Fibroblast of skin of right quadriceps (primary cell): ENCODE measurements at regions not wholly inside any gene's neighbourhood (a gene's known extent, or its start where the extent isn't known, plus 50 kb on each side); places are given as distances from the start of the nearest gene placed in this dataset.
"Not testable (repeated sequence)": the region's sequence is repeated elsewhere in the genome, so short reads cannot be mapped to it uniquely, and the experiment has no call there.

Source experiments
- DNase-seq: peaks from one replicate; pipeline ENCODE4 v3.0.0-alpha.2; 2013

DNA sequence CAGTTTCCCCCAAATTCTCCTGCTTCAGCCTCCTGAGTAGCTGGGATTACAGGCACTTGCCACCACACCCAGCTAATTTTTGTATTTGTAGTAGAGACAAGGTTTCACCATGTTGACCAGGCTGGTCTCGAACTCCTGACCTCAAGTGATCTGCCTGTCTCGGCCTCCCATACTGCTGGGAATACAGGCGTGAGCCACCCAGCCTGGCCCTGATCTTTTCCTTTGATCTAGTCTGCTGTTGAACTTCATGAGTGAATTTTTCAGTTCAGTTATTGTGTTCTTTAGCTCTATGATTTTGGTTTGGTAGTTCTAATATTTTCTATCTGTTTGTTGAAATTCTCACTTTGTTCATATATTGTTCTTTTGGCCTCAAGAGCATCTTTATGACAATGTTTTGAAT is 83.4 kb upstream of the RAP2C start:
- not testable (repeated sequence) for DNase-seq

DNA sequence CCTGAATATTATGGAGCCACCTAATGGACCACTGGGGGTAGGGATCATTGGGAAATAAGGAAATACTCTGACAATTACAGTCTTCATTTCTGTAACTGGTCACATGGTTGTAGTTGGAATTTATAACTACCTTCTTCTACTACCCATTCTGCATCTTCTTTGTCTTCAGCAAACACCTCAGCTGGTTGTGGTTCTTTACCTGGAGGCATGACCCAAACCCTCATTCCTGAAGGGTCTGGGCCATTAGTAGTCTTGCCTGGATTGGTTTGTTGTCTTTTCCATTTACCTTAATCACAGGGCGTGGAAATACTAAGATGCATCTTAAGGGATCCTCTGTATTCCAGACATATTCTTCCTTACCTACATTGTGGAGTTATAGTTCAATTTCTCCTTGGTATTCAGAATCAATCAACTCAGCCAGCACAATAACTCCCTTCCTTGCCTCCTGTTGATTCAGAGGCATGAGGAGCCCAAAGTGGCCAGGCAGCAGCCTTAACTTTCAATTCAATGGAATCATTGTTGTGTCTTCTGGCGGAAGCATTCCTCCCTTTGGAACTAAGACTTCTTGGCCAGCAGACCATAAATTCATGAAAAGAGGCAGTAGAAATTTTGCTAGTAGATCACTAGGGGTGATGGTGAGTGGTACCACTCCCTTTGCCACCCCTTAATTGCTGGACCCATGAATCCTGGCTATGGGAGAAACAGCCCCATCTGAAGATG is 75.7 kb upstream of the RAP2C start:
- DNase-seq = no peak

DNA sequence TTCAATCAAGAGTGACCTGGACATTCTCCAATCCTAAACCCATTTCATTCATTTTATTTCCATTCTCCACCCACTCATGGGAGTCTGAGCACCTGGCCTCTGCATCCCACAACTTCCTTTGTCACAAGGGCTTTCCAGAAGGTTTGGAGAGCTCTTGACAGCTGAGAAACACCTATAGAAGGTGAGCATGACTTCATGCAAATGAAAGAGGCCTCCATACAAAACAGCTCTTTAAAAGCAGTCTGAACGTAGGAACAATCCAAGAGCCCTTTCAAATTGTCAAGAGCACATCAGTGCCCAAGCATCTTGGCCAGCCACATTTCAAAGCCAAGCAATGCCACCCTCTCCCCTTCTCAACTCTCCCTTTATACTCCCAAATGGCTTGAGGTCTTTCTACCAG is 74.9 kb upstream of the RAP2C start:
- no peak for DNase-seq

DNA sequence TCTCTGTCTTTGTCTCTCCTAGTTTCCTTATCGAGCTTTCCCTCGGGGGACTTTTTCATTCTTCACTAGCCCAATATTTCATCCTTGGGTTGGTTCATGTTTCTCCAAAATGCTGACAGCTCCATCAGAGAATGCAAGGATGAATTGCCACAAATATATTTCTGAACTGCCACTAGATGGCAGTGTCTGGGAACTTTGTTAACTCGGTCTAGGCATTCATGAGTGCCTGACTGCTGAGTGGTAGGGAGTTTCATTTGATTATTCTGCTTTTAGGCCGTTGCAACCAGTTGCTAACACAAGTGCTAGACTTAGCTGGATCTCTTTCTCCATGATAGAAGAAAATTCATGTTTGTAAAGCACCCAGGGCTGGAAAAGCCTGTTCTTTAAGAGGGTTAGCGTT is 73.5 kb upstream of the RAP2C start:
- peak; percentile 40 for DNase-seq

DNA sequence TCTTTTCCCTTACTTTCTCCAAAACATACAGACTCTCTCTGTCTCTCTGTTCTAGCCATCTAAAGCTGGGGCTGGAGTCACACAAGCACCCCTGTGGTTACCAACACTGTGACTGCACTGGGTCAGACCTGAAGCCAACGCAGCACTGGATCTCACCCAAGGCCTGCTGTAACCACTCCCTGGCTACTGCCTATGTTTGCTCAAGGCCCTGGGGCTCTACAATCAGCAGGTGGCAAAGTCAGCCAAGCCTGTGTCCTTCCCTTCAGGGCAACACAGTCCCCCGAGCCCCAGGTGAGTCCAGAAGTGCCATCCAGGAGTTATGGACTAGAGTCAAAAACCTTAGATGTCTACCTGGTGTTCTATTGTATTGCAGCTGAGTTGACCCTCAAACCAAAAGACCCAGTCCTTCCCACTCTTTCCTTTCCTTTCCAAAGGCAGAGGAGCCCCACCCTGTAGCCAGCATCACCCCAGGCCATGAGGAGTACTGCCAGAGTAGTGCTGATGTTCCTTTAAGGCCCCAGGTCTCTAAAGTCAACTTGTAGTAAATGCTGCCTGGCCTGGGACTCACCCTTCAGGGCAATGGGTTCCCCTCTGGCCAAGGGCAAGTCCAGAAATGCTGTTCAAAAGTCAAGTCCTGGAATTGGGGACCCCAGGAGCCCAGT is 58.8 kb upstream of the RAP2C start:
- DNase-seq = no peak

DNA sequence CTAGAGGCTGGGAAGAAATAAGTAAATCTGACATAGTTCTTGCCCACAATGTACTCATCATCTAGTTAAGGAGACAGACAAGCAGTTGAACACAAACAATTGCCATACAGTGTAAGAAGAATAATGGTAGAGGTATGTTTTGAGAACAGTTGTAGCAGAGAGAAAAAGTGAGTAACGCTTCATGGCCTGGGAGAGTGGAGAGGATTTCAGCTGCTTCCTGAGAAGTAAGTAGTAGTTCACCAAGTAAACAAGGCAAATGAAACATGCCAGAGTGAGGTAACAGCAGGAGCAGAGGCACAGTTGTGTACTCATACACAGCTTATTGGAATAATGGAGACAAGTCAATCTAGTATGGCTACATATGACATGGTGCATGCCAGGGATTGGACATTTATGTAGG is 53.6 kb upstream of the RAP2C start:
- DNase-seq = no peak

DNA sequence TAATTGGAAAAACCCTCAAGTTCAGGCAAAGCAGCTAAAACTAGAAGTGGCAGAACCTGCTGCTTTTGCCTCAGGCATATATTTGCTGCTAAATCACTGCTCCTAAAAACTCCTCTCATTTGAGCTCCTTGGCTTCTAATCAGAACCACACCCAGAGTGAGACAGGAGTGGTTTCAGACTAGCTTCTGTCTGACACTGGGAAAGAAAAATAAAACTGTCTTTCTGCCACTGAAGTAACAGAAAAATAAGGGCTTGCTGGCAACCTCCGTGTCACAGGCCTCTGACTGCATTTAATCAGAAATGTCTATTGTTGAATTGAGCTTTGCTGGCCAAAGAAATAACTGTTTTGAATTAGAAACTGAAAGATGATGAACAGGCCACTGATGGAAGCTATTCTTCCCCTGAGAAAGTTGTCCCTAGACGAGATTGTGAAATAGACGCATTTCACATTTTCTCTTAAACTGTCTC is 52.1 kb upstream of the RAP2C start:
- no peak for DNase-seq

DNA sequence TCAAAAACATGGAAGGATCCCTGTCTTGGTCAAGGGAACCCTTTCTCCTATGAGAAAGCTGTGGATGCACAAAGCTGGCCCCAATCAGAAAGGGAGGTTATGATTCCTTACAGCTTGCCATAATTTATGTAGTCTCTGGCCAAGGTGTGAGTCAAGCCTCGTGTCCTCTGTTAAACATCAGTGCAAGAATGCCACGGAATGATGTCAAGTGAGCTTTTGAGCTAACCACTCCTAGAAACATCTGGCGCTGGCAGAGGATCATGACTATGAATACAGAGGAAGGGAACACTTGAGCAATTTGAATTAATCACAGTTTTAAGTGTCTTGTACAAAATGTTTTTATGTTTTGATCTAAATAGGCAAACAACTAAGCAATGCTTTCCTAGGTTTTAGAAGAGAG is 51.5 kb upstream of the RAP2C start:
- peak; percentile 74 for DNase-seq

DNA sequence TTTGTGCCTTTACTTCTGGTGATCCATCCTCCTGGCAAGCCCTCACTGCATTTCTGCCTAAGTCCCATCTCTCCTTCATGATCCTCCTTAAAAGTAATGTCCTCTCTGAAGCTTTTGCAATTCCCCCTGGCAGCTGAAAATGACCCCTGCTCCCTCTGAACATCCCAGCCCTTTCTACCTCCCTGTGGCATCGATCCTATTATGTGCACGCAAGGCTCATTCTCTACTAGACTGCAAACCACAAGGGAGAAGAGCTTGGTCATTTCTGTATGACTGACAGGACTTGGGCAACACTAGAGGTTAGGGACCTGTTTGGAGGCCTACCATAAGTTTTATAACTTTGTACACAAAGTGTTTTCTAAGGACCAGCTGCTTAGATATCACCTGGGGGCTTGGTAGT is 50.8 kb upstream of the RAP2C start:
- no peak for DNase-seq
